GM23338 (cell line): ENCODE measurements at regions not wholly inside any gene's neighbourhood (a gene's known extent, or its start where the extent isn't known, plus 50 kb on each side); places are given as distances from the start of the nearest gene placed in this dataset.

ENCODE experiments used
- ATAC-seq: fragments of 200-7000 bp; cut with Tn5 transposase; 3 replicates; pipeline ENCODE4 v1.9.1; 2020
- DNase-seq: peaks from one replicate; pipeline ENCODE4 v3.0.0-alpha.2; 2015; ENCODE audit warnings: low spot score
- H2AFZ ChIP-seq: fragments of 200-600 bp; sonication (generic); 2 replicates; pipeline ENCODE4 v1.8.0; 2016; ENCODE audit warnings: antibody characterized with exemption, mild to moderate bottlenecking, moderate library complexity
- H3F3A ChIP-seq: fragments of 200-600 bp; sonication (generic); replicated peaks from 2 replicates; pipeline ENCODE4 v1.8.0; 2017; ENCODE audit warnings: antibody characterized with exemption, mixed run types, low read depth
- H3K27ac ChIP-seq: fragments of 200-600 bp; sonication (generic); 2 replicates; pipeline ENCODE4 v1.6.1; 2016; ENCODE audit warnings: low read depth
- H3K27me3 ChIP-seq: fragments of 200-600 bp; sonication (generic); 2 replicates; pipeline ENCODE4 v1.8.0; 2016; ENCODE audit warnings: mild to moderate bottlenecking, mixed run types, moderate library complexity; ENCODE audit not compliant: insufficient read depth
- H3K36me3 ChIP-seq: fragments of 200-600 bp; sonication (generic); 2 replicates; pipeline ENCODE4 v1.8.0; 2016; ENCODE audit warnings: mild to moderate bottlenecking; ENCODE audit not compliant: insufficient read depth
- H3K4me1 ChIP-seq: fragments of 200-600 bp; sonication (generic); 2 replicates; pipeline ENCODE4 v1.8.0; 2016; ENCODE audit warnings: mild to moderate bottlenecking, moderate library complexity; ENCODE audit not compliant: insufficient read depth
- H3K4me2 ChIP-seq: fragments of 200-600 bp; sonication (generic); 2 replicates; pipeline ENCODE4 v1.7.1; 2017; ENCODE audit warnings: mixed run types
- H3K4me3 ChIP-seq: fragments of 200-600 bp; sonication (generic); 2 replicates; pipeline ENCODE4 v1.6.1; 2016; ENCODE audit warnings: mixed run types
- H3K79me2 ChIP-seq: fragments of 200-600 bp; sonication (generic); replicated peaks from 2 replicates; pipeline ENCODE4 v1.8.0; 2017; ENCODE audit warnings: mild to moderate bottlenecking; ENCODE audit not compliant: insufficient read depth
- H3K9me2 ChIP-seq: fragments of 200-600 bp; sonication (generic); 2 replicates; pipeline ENCODE4 v1.8.0; 2017; ENCODE audit not compliant: insufficient read depth
- H4K20me1 ChIP-seq: fragments of 200-600 bp; sonication (generic); replicated peaks from 2 replicates; pipeline ENCODE4 v1.8.0; 2017; ENCODE audit warnings: mild to moderate bottlenecking; ENCODE audit not compliant: insufficient read depth
- H3K27ac Mint-ChIP-seq: 2 replicates; pipeline ENCODE4 v1.8.0; 2020; ENCODE audit warnings: inconsistent platforms, mild to moderate bottlenecking, moderate library complexity, mixed read lengths
- H3K27me3 Mint-ChIP-seq: 3 replicates; pipeline ENCODE4 v1.8.0; 2022; ENCODE audit warnings: low read depth, mild to moderate bottlenecking, moderate library complexity, mixed read lengths, inconsistent platforms; ENCODE audit not compliant: insufficient read depth, poor library complexity
- H3K36me3 Mint-ChIP-seq: 3 replicates; pipeline ENCODE4 v1.8.0; 2021; ENCODE audit warnings: low read depth, mild to moderate bottlenecking, inconsistent platforms, moderate library complexity, mixed read lengths
- H3K4me1 Mint-ChIP-seq: 3 replicates; pipeline ENCODE4 v1.8.0; 2020; ENCODE audit warnings: mild to moderate bottlenecking, inconsistent platforms, mixed read lengths
- H3K4me3 Mint-ChIP-seq: 3 replicates; pipeline ENCODE4 v1.8.0; 2021; ENCODE audit warnings: moderate library complexity, mild to moderate bottlenecking, inconsistent platforms, mixed read lengths
- H3K9me3 Mint-ChIP-seq: 3 replicates; pipeline ENCODE4 v1.8.0; 2020; ENCODE audit warnings: moderate library complexity, mild to moderate bottlenecking, inconsistent platforms, mixed read lengths
- CREB1 ChIP-seq: fragments of 250-450 bp; sonication (Bioruptor Pico); IDR thresholded peaks from 2 replicates; pipeline ENCODE4 v1.5.0; 2020; ENCODE audit warnings: low read depth, mild to moderate bottlenecking, moderate library complexity
- EZH2 ChIP-seq: fragments of 200-600 bp; sonication (generic); IDR thresholded peaks from one replicate; pipeline ENCODE4 v1.8.0; 2017; ENCODE audit warnings: antibody characterized with exemption, mild to moderate bottlenecking, low read depth; ENCODE audit not compliant: unreplicated experiment
- JUNB ChIP-seq: IDR thresholded peaks from one replicate; pipeline ENCODE4 v1.6.1; 2016; ENCODE audit warnings: antibody characterized with exemption; ENCODE audit not compliant: unreplicated experiment
- REST ChIP-seq: IDR thresholded peaks from one replicate; pipeline ENCODE4 v1.6.1; 2018; ENCODE audit warnings: antibody characterized with exemption; ENCODE audit not compliant: unreplicated experiment
- ZNF462 ChIP-seq: fragments of 250-450 bp; sonication (Bioruptor Pico); IDR thresholded peaks from 2 replicates; pipeline ENCODE4 v1.5.0; 2020; ENCODE audit warnings: mild to moderate bottlenecking, moderate library complexity

- no peak for TF ChIP-seq ZNF462 (CRISPR knock-in tag)
- TF ChIP-seq EZH2, result no peak
Observed at GRCh38 chr2:41568648-41569047, 479.2 kb upstream of the PKDCC start (continued).

- no peak overlapping the region for H3K4me3 ChIP-seq
- H3K36me3 ChIP-seq, result no peaks in the 10 kb centered on the region
- H3K4me1 Mint-ChIP-seq, result no peaks in the 10 kb centered on the region
- ATAC-seq (no peak), DNase-seq (no peak)
- H3K4me2 ChIP-seq, result no peak overlapping the region
- H3K27me3 ChIP-seq, result no peaks in the 10 kb centered on the region
- no peak overlapping the region for H3K27ac ChIP-seq
- H3K36me3 Mint-ChIP-seq, result no peaks in the 10 kb centered on the region
- no peak overlapping the region for H2AFZ ChIP-seq
- H3K4me1 ChIP-seq, result no peaks in the 10 kb centered on the region
- H3K79me2 ChIP-seq, result no peaks in the 10 kb centered on the region
- H4K20me1 ChIP-seq, result no peaks in the 10 kb centered on the region
- H3K9me2 ChIP-seq, result peaks cover 12% of the 10 kb centered on the region; the same call in 1 of the 2 replicates
- H3K4me3 Mint-ChIP-seq, result no peak overlapping the region
- H3K27ac Mint-ChIP-seq, result no peak overlapping the region
- no peaks in the 10 kb centered on the region for H3F3A ChIP-seq
- H3K27me3 Mint-ChIP-seq, result no peaks in the 10 kb centered on the region
- H3K9me3 Mint-ChIP-seq, result peaks cover 3% of the 10 kb centered on the region; the same call in 1 of the 3 replicates
- TF ChIP-seq JUNB (no peak), REST (no peak), EZH2 (no peak), CREB1 (CRISPR knock-in tag) (no peak), ZNF462 (CRISPR knock-in tag) (no peak)
Observed at GRCh38 chr2:41572154-41572553, 475.7 kb upstream of the PKDCC start.
